ENCODE measurements at regions not wholly inside any gene's neighbourhood (a gene's known extent, or its start where the extent isn't known, plus 50 kb on each side); places are given as distances from the start of the nearest gene placed in this dataset.

- TF ChIP-seq, protein P1, sequence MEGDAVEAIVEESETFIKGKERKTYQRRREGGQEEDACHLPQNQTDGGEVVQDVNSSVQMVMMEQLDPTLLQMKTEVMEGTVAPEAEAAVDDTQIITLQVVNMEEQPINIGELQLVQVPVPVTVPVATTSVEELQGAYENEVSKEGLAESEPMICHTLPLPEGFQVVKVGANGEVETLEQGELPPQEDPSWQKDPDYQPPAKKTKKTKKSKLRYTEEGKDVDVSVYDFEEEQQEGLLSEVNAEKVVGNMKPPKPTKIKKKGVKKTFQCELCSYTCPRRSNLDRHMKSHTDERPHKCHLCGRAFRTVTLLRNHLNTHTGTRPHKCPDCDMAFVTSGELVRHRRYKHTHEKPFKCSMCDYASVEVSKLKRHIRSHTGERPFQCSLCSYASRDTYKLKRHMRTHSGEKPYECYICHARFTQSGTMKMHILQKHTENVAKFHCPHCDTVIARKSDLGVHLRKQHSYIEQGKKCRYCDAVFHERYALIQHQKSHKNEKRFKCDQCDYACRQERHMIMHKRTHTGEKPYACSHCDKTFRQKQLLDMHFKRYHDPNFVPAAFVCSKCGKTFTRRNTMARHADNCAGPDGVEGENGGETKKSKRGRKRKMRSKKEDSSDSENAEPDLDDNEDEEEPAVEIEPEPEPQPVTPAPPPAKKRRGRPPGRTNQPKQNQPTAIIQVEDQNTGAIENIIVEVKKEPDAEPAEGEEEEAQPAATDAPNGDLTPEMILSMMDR (conservative IDR thresholded peaks at IDR 0.05; ENCODE audit: low read depth, low read length), result no peak
- no peak for DNase-seq (ENCODE audit: low read depth)
- no peak overlapping the region for H3K4me3 ChIP-seq (ENCODE audit: low read length)
Observed at GRCh38 chr2:41895334-41895664, 152.5 kb upstream of the PKDCC start.

DNA sequence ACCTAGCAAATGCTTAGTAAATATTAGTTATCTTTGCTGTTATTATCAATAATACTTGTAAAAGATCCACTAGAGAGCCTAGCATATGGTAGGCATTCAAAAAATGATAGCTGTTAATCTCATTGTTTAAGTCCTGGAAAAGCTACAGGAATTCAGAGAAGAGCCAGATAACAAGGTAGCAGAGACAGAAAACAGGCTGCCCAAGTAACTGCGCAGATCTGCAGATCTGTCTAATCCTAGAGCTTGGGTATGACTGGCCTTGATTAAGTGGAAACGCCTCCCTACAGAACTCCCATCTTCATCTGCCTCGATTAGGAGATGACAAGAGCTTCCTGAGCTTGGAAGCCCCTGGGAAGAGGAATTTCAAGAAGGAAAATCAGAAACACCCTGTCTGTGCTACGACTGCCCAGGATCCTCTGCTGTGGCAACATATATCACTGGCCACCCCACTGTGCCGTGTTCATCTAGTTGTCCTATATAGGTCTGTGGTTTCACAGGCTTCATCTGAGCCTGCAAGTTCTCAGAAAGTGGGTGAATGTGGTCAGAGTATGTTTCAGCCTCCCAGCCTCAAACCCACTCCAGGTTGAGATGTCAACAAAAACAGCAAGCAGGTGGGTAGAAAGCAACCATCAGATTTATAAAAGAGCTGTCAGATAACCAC is 151.5 kb upstream of the PKDCC start:
- no peak overlapping the region for H3K4me3 ChIP-seq (ENCODE audit: low read length)
- DNase-seq (ENCODE audit: low read depth), result no peak
- TF ChIP-seq, protein P1 (conservative IDR thresholded peaks at IDR 0.05; ENCODE audit: low read depth, low read length), result no peak

DNA sequence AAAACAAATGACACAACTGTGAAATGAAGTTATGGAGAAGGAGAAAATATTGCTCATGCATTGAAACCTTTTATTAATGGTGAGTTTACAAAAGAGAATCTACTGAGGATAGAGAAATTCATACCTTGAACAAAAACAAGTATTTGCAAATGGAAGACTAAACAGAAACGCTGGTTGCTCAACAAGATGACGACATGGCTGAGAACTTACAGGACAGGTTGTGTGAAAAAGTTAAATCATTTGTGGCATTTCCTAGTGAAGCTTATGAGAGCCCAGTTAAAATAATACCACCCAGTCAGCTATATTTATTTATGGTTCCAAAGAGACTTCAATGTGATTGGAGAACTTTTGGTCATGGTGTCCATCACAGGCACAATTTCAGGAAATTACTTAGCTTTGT is 148.6 kb upstream of the PKDCC start:
- H3K4me3 ChIP-seq (ENCODE audit: low read length), result no peak overlapping the region
- DNase-seq (ENCODE audit: low read depth), result no peak
- TF ChIP-seq, protein P1 (conservative IDR thresholded peaks at IDR 0.05; ENCODE audit: low read depth, low read length), result no peak

DNA sequence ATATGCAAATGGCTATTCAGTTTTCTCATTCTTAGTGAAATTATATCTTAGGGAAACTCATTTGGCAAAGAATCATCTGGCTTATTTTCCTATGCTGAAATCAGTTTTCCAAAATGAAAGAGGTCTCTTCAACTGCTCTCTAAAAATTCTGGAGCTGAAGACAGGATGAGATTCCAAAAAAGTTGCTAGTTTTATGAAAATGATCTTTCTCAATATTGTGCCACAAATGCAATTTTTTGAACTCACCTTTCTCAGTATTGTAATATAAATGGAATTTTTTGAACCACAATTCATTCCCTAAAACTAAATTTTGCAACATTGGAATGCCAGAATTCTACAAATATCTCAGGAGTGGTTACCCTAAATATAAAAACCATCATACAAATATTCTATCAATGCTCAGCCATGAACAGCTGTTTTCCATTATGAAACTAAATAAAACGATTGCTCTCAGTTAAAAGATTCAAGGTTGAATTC is 147.7 kb upstream of the PKDCC start:
- H3K4me3 ChIP-seq (ENCODE audit: low read length), result no peak overlapping the region
- TF ChIP-seq, protein P1 (conservative IDR thresholded peaks at IDR 0.05; ENCODE audit: low read depth, low read length), result no peak
- no peak for DNase-seq (ENCODE audit: low read depth)

DNA sequence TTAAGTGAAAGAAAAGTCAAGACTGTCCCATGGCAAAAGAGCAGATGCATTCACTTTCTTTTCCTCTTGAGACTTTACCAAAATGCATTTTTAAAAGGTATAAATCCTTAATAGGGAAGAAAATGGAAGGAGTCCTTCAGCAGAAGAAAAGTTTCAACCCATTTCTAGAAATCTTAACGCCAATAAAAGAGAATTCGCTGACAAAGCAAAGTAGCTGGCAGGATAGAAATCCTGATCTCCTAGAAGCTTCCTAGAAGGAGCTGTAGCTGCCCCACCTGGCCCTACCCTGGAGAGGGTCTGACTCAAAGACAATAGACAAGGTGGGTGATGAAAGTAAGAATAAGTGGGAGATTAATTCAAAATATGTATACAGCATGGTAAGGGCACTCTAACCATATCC is 144.9 kb upstream of the PKDCC start:
- TF ChIP-seq, protein P1 (conservative IDR thresholded peaks at IDR 0.05; ENCODE audit: low read depth, low read length), result no peak
- no peak for DNase-seq (ENCODE audit: low read depth)
- H3K4me3 ChIP-seq (ENCODE audit: low read length), result no peak overlapping the region

GRCh38 chr2:41903474-41904135 is 144.2 kb upstream of the PKDCC start:
- TF ChIP-seq, protein P1 (conservative IDR thresholded peaks at IDR 0.05; ENCODE audit: low read depth, low read length), result no peak
- no peak overlapping the region for H3K4me3 ChIP-seq (ENCODE audit: low read length)
- DNase-seq (ENCODE audit: low read depth), result no peak

DNA sequence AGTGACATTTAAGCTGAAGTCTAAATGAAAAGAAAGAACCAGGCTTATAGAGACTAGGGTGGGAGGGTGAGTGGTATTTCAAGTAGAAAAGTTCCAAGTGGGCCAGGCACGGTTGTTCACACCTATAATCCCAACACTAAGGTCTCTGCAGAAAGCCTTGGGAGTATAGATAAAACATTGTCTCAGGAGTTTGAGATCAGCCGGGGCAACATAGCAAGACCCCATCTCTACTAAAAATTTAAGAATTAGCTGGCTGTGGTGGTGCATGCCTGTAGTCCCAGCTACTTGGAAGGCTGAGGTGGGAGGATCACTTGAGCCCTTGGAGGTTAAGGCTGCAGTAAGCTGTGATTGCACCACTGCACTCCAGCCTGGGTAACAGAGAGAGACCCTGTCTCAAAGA is 143.4 kb upstream of the PKDCC start:
- no peak for DNase-seq (ENCODE audit: low read depth)
- H3K4me3 ChIP-seq (ENCODE audit: low read length), result no peak overlapping the region
- TF ChIP-seq, protein P1 (conservative IDR thresholded peaks at IDR 0.05; ENCODE audit: low read depth, low read length), result no peak

Data from retinal pigment epithelial cell (primary cell).